ENCODE measurements at regions not wholly inside any gene's neighbourhood (a gene's known extent, or its start where the extent isn't known, plus 50 kb on each side); places are given as distances from the start of the nearest gene placed in this dataset.

GRCh38 chr22:49640366-49641095 lies 187.1 kb downstream of the BRD1 start:
- no peak for DNase-seq (ENCODE audit: low read depth)

GRCh38 chr22:49639956-49640355 lies 187.7 kb downstream of the BRD1 start:
- no peak for DNase-seq (ENCODE audit: low read depth)

- peak; percentile 68 for DNase-seq (ENCODE audit: low read depth)
Observed at GRCh38 chr22:49638788-49639187, 188.9 kb downstream of the BRD1 start.

- no peak for DNase-seq (ENCODE audit: low read depth)
Observed at GRCh38 chr22:49638001-49638400, 189.7 kb downstream of the BRD1 start.

GRCh38 chr22:49637255-49637760 lies 190.4 kb downstream of the BRD1 start:
- DNase-seq (ENCODE audit: low read depth), result no peak

DNA sequence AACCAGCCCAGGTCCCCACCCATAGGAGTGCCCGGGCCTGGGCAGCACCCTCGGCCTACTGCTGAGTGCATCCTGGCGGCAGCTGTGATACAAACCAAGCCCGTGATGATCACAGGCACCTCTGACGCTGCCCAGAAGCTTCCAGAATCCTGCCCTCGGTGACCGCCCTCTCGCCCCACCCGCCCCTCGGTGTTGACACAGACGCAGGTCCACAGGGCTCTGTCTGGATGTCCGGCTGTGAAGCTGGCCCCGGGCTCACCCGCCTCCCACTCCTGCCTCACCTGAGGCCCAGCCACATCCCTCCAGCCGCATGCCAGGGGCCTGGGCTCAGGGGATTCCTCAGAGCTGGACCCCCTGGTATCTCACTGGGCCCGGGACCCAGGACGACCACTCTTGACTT lies 191.0 kb downstream of the BRD1 start:
- DNase-seq (ENCODE audit: low read depth), result no peak

DNA sequence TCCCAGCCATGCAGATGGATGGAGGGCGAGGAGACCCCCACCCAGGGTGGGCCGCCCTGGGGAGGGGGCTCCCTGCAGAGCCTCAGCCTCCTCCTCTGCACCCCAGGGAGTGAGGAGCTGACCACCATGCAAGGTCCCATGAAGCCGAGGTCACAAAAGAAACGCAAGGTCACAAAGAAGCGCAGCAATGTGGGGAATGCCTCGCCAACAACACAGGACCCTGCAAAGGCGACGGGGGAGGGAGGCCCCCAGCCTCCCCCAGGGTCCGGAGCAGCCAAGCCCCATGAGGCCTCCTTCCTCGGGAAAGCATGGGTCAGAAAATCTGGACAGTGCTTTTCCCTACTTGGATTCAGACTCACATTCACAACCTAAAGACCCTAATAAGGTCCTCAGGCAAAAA lies 191.5 kb downstream of the BRD1 start:
- DNase-seq (ENCODE audit: low read depth), result no peak

DNA sequence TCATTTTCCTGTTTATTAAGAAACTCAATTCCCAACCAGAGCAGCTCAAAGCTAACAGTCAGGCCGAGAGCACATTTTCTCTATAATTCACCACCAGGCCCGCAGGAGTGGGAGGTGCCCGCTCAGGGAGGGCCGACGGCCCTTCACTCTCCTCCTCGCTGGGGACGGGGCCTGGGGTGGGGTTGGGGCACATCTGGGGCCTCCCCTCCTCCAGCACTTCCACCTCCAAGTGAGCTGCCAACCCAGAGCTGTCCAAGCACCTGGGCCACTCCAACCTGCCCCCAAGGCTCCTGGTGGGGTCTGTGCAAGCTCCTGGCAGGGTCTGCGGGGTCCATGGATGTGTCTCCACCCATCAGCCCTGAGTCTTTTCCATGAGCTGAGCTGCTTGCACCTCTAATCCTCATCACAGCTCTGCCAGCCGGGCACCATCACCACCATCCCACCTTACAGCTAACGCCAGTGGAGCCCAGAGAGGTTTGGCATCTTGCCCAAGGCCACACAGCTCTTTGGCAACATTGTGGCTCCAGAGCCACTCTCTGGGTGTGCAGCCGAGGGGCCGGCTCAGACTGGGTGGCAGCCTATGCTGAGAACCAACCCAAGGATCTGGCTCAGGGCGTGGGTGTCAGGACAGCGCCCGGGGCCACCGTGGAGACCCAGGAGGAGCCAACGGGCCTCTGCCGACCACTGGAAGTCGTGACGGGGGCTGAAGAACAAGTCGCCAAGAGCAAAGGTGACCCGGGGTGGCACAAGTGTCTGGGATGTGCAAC lies 193.5 kb downstream of the BRD1 start:
- no peak for DNase-seq (ENCODE audit: low read depth)

DNA sequence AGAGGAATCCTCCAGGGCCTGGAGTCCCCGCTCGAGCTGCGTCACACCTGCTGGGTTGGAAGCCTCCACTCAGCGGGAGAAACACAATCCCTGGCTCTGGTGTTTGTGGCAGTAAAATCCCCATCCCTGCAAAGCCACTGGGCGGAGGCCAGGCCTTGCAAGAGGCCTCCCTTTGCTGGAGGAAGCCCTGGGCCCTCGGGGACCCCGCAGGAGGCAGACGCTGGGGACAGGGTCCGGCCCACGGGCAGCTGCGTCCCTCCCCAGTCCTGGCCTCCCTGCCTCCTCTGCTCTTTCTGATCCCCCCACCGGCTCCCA lies 194.7 kb downstream of the BRD1 start:
- DNase-seq (ENCODE audit: low read depth), result no peak

DNA sequence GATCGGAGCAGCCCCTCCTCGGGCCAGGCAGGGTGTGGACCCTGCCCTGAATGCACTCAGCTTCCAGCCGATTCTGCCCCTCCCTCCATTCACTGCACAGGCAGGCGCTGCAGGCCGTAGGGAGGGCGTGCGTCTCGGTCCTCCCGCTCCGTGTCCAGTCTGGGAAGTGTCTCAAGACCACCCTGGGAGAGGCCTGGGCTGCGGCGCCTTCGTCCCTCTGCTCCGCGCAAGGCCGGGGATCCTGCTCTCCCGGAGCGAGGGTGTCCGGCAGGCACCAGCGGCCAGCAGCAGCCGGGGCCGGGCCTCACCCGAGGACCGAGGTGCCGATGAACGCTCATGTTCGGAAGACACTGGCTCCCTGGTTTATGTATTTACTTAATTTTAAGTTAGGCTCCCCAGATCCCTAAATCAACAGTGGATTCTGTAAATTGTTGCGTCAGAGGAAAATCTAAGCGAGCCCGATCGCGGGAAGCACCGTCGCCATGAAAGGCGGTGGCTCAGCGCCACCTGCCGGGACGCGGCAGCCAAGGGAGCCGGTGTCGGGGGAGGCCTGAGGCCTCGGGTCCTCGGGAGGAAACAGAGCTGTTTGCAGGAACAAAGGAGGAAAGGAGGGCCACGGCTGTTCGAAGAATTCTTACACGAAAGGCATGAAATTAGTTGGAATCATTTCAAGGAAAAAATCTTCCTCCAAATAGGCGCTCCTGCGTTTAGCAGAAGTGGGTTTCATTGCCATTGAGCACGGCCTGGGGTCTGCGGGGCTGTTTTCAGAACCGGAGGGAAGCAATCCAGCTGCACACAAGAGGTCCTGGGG lies 195.3 kb downstream of the BRD1 start:
- DNase-seq (ENCODE audit: low read depth), result peak; percentile 24

DNA sequence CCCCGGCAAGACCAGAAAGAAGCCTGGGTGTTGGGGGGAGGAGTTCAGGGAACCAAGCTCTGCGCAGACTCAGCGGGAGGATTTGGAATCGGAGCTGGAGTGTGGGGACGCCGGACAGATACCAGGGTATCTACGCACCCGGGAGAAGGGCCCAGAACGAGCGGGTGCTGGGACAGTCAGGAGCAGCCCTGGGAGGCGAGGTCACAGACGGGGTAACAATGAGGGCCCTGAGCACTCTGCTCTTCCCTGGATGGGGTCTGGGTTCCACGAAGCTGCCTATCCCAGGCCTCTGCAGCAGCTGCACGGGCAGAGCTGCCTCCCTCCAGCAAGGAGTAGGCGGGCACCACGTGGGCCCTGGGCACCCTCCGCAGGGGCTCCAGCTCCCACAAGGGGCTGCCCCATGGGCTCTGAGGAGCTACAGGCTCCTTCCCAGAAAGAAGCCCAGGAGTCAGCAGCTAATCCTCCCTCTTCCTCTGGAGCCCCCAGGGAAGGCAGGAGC lies 197.2 kb downstream of the BRD1 start:
- no peak for DNase-seq (ENCODE audit: low read depth)

DNA sequence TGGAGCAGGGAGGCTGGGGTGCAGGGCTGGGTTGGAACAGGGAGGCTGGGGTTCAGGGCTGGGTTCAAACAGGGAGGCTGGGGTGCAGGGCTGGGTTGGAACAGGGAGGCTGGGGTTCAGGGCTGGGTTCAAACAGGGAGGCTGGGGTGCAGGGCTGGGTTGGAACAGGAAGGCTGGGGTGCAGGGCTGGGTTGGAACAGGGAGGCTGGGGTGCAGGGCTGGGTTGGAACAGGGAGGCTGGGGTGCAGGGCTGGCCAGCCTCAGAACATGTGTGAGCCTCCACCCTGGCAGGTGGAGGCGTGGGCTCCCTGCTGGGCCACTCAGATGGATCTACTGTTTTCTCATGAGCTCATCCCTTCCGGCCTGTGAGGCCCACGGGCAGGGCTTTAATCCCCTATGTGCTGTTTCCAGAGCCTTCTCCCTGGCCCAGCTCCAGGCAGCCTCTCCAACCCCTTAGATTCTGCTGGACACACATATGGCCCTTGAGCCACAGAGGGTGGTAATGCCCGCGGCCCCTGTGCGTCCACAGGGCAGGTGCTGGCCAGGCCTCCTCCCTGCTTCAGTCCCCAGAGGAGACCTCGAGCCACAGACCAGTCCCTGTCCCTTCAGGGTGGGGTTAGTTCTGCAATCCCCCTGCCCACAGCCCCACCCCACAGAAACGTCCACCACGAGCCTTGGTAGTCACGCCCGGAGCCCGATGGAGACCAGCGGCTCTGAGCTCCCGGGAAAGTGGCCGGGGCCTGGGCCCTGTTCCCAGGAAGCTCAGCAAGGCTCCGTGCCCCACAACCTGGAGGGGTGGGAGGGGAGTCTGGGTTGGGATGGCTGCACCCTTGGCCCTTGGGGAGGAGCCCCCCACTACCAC lies 197.9 kb downstream of the BRD1 start:
- DNase-seq (ENCODE audit: low read depth), result no peak

DNA sequence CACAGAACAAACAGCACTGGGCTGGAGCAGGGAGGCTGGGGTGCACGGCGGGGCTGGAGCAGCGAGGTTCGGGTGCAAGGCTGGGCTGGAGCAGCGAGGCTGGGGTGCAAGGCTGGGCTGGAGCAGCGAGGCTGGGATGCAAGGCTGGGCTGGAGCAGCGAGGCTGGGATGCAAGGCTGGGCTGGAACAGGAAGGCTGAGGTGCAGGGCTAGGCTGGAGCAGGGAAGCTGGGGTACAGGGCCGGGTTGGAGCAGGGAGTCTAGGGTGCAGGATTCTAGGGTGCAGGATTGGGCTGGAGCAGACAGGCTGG lies 198.5 kb downstream of the BRD1 start:
- DNase-seq (ENCODE audit: low read depth), result no peak

GRCh38 chr22:49628391-49629260 lies 199.0 kb downstream of the BRD1 start:
- no peak for DNase-seq (ENCODE audit: low read depth)

GRCh38 chr22:49627217-49628181 lies 200.2 kb downstream of the BRD1 start:
- no peak for DNase-seq (ENCODE audit: low read depth)

GRCh38 chr22:49626361-49627216 lies 201.1 kb downstream of the BRD1 start:
- no peak for DNase-seq (ENCODE audit: low read depth)

DNA sequence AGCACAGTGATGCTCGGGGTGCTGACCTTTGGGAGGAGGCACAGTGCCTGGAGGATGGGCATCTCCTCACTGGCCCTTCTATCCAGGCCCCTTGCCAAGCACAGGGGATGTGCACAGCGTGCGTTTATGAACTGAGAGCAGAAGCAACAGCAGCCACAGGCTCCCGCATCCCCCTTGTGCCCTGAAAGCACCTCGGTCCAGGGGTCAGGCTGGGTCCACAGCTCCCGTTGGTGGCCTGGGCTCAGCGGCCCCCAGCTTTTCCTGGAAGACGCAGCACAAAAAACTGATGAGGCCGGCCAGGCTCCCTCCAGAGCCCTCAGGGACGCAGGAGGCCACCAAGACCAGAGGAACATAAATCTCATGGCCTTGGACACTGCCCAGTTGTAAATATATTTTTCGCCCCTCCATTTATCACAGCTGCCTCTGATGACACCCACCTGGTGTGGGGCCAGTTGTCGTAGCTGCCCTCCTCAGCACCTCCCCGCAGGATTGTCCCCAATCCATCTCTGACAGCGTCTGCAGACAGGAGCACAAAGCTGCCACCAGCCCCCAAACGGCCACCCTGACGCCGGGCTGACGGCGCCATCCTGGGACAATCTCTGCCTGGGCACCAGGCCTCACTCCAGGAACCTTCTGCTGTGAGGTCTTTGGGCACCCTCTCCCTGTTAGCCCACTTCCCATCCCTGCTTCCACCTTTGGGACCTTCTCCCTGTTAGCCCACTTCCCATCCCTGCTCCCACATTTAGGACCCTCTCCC lies 203.1 kb downstream of the BRD1 start:
- no peak for DNase-seq (ENCODE audit: low read depth)

DNA sequence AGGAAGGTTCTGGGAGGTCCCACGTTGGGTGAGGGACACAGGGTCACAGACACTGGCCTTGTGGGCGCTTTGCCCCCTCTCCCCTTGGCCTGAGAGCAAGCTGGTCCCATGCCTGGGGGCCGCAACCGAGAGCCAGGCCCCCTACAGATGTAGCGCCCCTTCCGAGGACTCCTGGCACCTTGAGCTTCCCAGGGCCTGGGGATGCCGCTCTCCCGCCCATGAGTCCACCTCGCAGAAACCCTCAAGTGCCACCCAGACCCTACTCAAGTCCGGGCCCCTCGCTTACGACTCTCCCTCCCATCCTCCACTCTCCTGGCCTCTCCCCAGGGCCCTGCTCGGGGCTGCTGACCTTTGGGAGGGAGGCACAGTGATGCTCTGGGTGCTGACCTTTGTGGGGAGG lies 204.0 kb downstream of the BRD1 start:
- no peak for DNase-seq (ENCODE audit: low read depth)
